Natural killer cell (primary cell): ENCODE measurements at regions not wholly inside any gene's neighbourhood (a gene's known extent, or its start where the extent isn't known, plus 50 kb on each side); places are given as distances from the start of the nearest gene placed in this dataset.

Experiments
- ATAC-seq, 3 donors: fragments of 150-1000 bp in 2 of 3; fragments of 200-7000 bp in 1 of 3; cut with Tn5 transposase; 1 replicate in 1 of 3; 2 replicates in 2 of 3; pipeline ENCODE4 v1.10.0; 2021; ENCODE audit warnings: mild to moderate bottlenecking in 2 of 3, moderate library complexity in 2 of 3
- DNase-seq, 2 donors: peaks; one replicate each; pipeline versions ENCODE4 v3.0.0 to v3.0.0-alpha.2; 2013 to 2021; ENCODE audit warnings: mixed read lengths in 1 of 2
- H3K27ac ChIP-seq: one replicate; pipeline ENCODE4 v1.5.1; 2013; ENCODE audit warnings: mild to moderate bottlenecking, low read length
- H3K27me3 ChIP-seq: one replicate; pipeline ENCODE4 v1.6.1; 2013; ENCODE audit warnings: low read length; ENCODE audit not compliant: control insufficient read depth, insufficient read depth
- H3K36me3 ChIP-seq: one replicate; pipeline ENCODE4 v1.6.1; 2013; ENCODE audit warnings: low read length; ENCODE audit not compliant: control insufficient read depth, insufficient read depth
- H3K4me1 ChIP-seq: one replicate; pipeline ENCODE4 v1.6.1; 2013; ENCODE audit warnings: low read length; ENCODE audit not compliant: control insufficient read depth, insufficient read depth
- H3K4me3 ChIP-seq: one replicate; pipeline ENCODE4 v1.5.1; 2013; ENCODE audit warnings: low read length
- H3K9me3 ChIP-seq: one replicate; pipeline ENCODE4 v1.6.1; 2013; ENCODE audit warnings: low read length; ENCODE audit not compliant: control insufficient read depth, insufficient read depth
- H3K27ac Mint-ChIP-seq, 2 donors: one replicate each; pipeline ENCODE4 v1.8.0; 2022; ENCODE audit warnings: mild to moderate bottlenecking in 2 of 2, mixed read lengths in 2 of 2, moderate library complexity in 1 of 2
- H3K27me3 Mint-ChIP-seq, 2 donors: one replicate each; pipeline ENCODE4 v1.8.0; 2022; ENCODE audit warnings: low read depth in 2 of 2, mixed read lengths in 2 of 2
- H3K36me3 Mint-ChIP-seq: one replicate; pipeline ENCODE4 v1.8.0; 2022; ENCODE audit warnings: mixed read lengths
- H3K4me1 Mint-ChIP-seq, 2 donors: one replicate each; pipeline ENCODE4 v1.8.0; 2022; ENCODE audit warnings: mixed read lengths in 2 of 2
- H3K4me3 Mint-ChIP-seq: one replicate; pipeline ENCODE4 v1.8.0; 2022; ENCODE audit warnings: mild to moderate bottlenecking, moderate library complexity, mixed read lengths
- H3K9me3 Mint-ChIP-seq, 2 donors: one replicate each; pipeline ENCODE4 v1.8.0; 2022; ENCODE audit warnings: mixed read lengths in 2 of 2
- WGBS: methylation state at CpG from one replicate; pipeline ENCODE4 v1.1.7; 2013; ENCODE audit warnings: missing lambda C conversion rate; ENCODE audit not compliant: insufficient coverage; 5-methylcytosine and 5-hydroxymethylcytosine counted together
- intact Hi-C: fragments of 100-400 bp; cut with micrococcal nuclease; formaldehyde crosslinking; loops from one replicate; pipeline ENCODE4 v1.14.2; 2022
- TF ChIP-seq, protein P1 (sequence below): fragments of 200-600 bp; IDR thresholded peaks from one replicate; pipeline ENCODE4 v1.8.0; 2022; ENCODE audit warnings: antibody characterized with exemption

DNA sequence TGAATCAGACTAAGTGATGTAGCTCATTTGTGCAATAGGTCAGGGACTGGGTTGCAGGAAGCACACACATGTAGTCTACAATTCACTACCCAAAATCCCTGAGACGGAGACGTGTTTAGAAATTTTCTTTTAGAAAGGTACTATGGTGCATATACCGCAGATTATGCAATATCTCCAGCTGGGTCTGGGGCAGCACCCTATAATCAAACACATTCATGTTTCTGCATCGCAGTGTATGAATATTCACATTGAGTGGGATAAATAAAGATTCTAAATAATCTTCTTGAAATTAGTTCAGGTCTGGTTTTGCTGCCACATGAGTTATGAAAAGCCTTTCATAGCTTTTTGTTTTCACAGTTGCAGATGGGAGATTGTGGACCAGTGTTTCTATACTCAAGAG, 395.7 kb upstream of the FANCL start:
- H3K36me3 ChIP-seq, result no peaks in the 10 kb centered on the region
- H3K27ac ChIP-seq, result no peak overlapping the region
- H3K27me3 ChIP-seq, result no peaks in the 10 kb centered on the region
- ATAC-seq, result no peak
- H3K4me1 ChIP-seq, result no peaks in the 10 kb centered on the region
- H3K4me3 Mint-ChIP-seq, result no peak overlapping the region
- H3K4me1 Mint-ChIP-seq, result no peaks in the 10 kb centered on the region
- H3K4me3 ChIP-seq, result no peak overlapping the region
- no peak overlapping the region for H3K27ac Mint-ChIP-seq
- no peaks in the 10 kb centered on the region for H3K9me3 ChIP-seq
- no peaks in the 10 kb centered on the region for H3K36me3 Mint-ChIP-seq
- H3K9me3 Mint-ChIP-seq, result peaks cover 0 to 2% of the 10 kb centered on the region in 2 donors
- no CpG with 5 or more reads among the region's 4 CpGs for WGBS
- intact Hi-C loops, result no loop called here
- no peaks in the 10 kb centered on the region for H3K27me3 Mint-ChIP-seq
- DNase-seq, result no peak
- TF ChIP-seq, protein P1, sequence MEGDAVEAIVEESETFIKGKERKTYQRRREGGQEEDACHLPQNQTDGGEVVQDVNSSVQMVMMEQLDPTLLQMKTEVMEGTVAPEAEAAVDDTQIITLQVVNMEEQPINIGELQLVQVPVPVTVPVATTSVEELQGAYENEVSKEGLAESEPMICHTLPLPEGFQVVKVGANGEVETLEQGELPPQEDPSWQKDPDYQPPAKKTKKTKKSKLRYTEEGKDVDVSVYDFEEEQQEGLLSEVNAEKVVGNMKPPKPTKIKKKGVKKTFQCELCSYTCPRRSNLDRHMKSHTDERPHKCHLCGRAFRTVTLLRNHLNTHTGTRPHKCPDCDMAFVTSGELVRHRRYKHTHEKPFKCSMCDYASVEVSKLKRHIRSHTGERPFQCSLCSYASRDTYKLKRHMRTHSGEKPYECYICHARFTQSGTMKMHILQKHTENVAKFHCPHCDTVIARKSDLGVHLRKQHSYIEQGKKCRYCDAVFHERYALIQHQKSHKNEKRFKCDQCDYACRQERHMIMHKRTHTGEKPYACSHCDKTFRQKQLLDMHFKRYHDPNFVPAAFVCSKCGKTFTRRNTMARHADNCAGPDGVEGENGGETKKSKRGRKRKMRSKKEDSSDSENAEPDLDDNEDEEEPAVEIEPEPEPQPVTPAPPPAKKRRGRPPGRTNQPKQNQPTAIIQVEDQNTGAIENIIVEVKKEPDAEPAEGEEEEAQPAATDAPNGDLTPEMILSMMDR, result no peak

DNA sequence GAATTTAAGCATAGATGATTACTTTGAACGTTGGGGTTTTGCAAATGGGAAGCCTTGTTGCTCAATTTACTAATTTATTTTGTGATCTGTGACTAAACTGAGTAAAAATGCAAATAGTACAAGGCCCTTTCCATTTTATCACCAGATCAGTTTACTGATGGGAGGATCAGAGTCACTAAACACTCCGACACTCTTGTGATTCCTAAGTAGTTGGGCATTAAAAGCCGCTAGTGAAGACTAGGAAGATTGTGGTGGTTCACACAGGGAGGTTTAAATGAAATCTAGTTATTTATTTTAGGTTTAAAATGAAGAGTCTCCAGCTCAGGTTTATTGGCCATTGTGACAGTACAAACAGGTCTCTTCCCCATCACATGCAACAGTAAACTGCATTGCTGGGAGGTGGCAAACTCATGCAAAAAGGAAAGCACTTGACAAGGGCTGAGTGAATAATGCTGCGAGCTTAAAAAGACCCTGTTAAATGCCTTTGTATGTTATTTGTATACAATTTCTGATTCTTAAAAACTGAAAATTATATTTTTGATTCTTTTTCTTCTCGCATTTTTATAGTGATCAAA, 394.8 kb upstream of the FANCL start:
- H3K27ac ChIP-seq, result no peak overlapping the region
- H3K4me3 ChIP-seq, result no peak overlapping the region
- Mint-ChIP-seq H3K27ac (no peak overlapping the region), H3K4me3 (no peak overlapping the region), H3K27me3 (no peaks in the 10 kb centered on the region), H3K36me3 (no peaks in the 10 kb centered on the region), H3K4me1 (no peaks in the 10 kb centered on the region), H3K9me3 (peaks cover 0 to 2% of the 10 kb centered on the region in 2 donors)
- no peak for DNase-seq
- H3K9me3 ChIP-seq, result no peaks in the 10 kb centered on the region
- TF ChIP-seq, protein P1, result no peak
- H3K4me1 ChIP-seq, result no peaks in the 10 kb centered on the region
- no peaks in the 10 kb centered on the region for H3K36me3 ChIP-seq
- intact Hi-C loops, result no loop called here
- no peaks in the 10 kb centered on the region for H3K27me3 ChIP-seq
- 97% methylated on average over 4 of the region's 5 CpGs for WGBS
- no peak for ATAC-seq

DNA sequence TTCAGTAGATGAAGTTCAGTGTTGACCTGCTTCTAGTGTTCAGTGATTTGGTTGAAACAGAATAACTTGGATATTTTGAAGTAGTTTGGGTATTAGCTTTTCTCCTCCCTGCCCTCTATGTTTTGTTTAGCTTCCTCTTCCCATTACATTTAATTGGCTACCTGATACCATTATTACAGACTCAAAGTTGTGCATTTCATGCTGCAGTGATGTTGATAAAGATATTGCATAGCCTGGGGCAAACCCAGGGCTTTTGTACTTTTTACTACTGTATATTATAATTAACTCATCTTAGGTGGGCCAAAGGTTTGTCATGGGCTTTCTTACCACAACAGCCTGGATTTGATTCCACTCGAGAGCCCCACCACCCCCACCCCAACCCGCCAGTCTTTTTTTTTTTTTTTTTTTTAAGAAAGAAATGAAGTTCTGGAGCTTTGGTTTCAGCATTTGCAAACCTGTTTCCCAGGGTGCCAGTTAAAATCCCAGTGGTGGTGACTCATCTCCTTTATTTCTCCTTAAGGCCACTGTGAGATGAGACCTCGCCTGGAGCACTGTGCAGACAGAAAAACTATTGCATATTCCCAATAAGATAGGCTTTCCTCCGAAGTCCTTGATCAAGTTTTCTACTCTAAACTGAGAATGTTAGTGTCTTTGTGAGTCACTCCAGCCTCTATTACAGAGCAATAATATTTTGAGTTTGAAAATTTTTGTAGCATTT, 393.7 kb upstream of the FANCL start:
- Mint-ChIP-seq H3K36me3 (no peaks in the 10 kb centered on the region), H3K4me3 (no peak overlapping the region), H3K27me3 (no peaks in the 10 kb centered on the region), H3K27ac (no peak overlapping the region), H3K9me3 (peaks cover 0 to 2% of the 10 kb centered on the region in 2 donors), H3K4me1 (no peaks in the 10 kb centered on the region)
- no peak for DNase-seq
- H3K4me3 ChIP-seq, result no peak overlapping the region
- WGBS, result 100% methylated on average over 1 of the region's 4 CpGs
- TF ChIP-seq, protein P1, result no peak
- no peak for ATAC-seq
- no peaks in the 10 kb centered on the region for H3K27me3 ChIP-seq
- H3K9me3 ChIP-seq, result no peaks in the 10 kb centered on the region
- no peaks in the 10 kb centered on the region for H3K4me1 ChIP-seq
- no peaks in the 10 kb centered on the region for H3K36me3 ChIP-seq
- intact Hi-C loops, result no loop called here
- H3K27ac ChIP-seq, result no peak overlapping the region
